CD4-positive, alpha-beta T cell treated with Interferon alpha-2 for 1 hour (primary cell): ENCODE measurements at regions not wholly inside any gene's neighbourhood (a gene's known extent, or its start where the extent isn't known, plus 50 kb on each side); places are given as distances from the start of the nearest gene placed in this dataset.

Experiments
- DNase-seq, 2 donors: peaks; one replicate each; pipeline ENCODE4 v3.0.0-alpha.2; 2020 to 2022

DNA sequence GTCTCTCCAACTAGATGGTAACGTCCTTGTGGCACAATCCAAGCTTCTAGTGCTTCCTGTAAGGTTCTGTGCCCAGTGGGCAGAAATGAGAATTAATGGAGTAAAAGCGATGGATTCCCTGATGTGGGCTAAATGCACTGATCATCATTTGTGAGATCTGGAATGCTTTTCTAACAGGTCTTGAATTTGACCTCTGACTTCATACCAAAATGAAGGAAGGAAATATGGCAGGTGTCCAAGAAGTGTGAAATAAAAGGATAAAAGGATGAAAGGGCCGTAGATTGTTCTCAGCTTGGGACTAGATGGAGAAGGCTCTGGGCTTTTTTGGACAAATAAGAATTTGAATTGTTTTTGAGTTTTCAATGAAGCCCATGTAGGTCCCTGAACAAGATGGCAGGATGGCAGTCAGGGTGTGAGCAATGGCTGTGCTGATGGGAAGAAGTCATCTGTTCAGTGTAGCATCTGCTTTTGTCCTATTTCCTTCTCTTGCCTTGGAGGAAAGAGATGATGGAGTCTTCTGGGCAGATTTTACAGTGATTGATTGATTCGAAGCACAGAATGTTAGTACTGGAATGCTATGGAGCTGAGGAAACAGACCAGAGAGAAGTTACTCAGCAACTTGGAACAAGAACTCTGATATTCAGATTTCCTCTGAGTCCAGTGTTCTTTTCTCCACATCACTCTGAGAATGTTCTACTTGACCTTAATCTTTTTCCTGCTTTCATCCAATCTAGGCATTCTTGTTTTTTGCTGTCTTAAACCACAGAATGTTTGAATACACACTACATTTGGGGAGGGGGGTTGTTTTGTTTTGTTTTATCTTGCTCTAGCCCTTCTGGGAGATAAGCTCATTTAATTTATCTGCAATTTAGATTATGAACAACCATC, 286.0 kb downstream of the HLX start:
- no peak for DNase-seq

DNA sequence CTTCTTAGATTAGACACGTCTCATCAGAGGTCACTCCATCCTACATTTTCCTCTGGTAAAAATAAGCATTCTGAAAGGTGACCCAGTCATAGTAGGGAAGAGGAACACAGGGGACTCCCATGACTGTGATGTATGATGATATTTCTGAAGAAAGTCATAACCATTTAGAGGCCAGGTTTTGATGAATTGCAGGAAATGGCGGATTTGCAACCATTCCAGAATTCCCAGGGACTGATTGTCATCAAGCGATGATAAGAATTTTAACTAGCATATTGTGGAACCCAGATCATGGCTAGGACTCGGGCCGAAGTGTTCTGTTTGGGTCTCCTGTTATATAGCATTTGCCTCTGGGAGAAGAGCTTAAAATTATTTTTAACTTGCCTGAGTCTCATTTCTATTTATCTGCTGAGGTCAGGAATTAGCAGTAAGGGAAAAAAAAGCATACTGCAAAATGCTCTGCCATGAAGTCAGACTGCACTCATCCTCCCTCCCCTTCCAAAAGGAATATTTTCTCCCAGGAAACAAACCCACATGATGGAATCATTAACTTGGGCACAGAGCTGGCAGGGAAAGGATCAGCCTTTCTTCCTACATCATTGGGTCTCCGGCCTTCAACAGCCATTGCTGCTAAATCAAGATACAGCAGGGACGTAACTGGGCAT, 286.7 kb downstream of the HLX start:
- DNase-seq: no peak

DNA sequence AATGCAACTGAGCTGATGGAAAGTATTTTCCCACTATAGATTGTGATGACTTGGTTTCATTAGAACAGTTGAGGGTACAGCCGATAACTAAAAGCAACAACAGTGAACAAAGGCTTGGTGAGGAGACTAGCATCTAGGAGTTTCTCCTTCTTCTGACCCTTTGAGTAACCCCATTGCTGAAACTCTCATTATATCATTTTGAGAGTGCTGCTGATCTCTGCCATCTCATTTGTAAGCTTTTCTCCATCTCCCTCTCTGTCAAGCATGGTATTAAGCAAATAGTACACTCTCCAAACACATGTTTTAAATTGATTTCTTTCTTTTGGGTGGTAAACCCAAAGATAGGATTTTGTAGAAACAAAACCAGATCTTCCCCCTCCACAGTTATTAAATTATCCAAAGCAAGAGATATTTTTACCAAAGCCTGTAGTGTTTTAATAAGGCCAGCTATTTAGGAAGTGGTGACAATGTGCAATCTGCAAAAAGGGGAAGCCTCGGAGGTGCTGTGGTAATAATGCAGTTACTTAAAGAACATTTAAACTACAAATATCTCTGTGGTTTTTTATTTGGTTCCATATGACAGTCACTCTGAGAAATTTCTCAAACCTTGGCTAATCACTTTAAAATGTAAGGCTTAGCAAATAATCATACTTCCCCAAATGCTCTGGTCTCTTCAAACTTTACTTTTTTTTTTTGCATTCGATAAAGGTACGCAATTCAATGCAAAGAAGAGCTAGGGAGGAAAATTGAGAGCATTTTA, 287.5 kb downstream of the HLX start:
- peak; percentile 8 to 46 for DNase-seq

DNA sequence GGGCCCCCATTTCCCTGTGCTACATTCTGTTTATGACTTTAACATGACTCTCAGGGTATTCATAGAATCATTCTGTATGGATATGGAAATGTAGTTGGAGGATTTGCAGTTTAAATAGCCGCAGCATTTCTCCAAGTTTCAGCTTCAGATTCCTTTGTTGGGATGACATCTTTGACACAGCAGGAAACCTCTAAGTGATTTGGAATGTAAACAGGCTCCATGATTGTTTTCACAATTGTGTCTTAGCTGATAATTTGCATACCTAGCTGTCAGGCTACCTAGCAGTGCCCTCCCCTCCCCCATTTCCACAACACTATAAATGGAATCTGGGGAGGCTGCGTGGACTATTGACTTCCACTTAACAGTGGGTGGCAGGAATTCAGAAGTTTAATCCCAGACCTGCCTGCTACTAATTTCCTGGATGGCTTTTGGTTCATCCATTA, 290.2 kb downstream of the HLX start:
- no peak for DNase-seq

DNA sequence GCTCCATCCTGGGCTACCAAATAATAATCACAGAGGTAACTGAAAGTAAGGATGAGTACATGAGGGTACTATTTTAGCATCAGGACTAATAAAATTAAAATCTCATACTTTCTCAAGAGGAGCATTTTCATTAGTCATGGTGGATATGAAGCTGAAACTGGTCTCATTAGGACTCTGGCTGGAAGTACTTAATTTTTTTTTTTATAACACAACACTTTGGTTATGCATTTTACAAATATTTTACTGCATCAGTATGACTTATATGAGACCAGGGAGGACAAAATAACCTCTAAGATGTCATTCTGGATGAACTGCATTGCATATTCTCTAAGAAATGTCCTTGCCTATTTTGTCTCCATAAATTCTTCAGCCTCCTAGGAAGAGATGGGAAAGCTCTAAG, 290.9 kb downstream of the HLX start:
- no peak for DNase-seq

DNA sequence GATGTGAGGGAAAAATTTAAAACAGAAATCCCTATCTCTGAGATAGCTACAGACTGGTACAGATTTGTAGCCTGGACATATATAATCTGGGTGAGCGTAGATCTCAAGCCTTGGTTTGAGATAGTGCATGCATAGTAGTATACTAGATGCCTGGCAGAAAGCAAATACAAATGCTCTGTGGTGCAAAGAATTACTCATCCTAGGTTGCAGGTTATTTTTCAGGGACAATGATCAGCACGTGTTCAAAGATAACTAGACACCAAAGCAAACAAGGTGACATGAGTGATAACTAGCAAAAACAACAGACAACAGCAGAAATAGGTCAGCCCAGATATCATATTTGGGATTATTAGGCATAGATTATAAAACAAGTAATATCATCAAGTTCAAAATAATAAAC, 292.5 kb downstream of the HLX start:
- no peak for DNase-seq

DNA sequence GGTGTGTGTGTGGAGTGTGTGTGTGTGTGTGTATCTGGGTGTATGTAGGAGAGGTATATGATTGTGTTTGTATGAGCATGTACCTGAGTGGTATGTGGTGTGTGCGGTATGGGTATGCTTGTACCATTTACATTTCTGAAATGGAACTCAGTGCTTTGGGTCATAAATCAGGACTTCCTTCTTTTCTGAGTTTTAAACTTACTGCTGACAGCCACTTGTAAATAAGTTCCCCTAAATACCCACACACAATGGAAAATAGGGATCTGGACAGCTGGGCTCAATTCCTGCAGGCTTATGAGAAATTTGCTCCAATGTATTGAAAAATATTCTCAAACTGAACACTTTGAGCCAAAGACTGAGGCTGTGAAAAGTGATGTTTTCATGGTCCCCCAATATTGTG, 293.6 kb downstream of the HLX start:
- DNase-seq: no peak

DNA sequence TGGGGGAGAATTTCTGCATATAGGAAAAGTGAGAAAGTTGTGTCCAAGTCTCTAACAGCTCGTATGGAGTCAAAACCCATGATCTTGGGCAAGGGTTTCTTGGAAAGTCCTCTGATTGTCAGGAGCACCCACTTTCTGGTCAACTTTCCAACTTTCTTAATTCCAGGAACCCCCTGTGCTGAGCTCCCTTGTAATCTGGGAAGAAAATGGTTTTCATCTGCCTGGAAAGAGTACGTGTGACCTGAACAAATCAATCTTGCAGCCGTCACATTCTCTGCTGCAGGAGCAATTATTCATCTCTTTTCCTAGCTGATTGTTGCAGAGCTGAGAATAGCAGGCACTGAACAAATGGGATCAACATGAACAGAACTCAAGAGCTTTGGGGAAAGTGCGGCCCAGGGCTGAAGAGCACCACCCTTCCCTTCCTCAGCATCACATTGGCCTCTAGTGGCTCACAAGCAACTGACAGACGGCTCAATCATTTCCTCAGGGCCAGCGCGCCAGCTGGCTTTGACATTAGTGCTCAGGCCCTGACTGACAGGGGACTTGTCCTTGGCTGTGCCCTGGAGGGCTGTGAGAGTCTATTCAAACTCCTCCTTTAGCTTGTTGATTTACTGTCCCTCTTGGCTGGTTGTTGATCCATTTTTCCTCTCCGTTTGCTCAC, 295.2 kb downstream of the HLX start:
- peak in 1 of 2 donors; percentile 15 for DNase-seq

DNA sequence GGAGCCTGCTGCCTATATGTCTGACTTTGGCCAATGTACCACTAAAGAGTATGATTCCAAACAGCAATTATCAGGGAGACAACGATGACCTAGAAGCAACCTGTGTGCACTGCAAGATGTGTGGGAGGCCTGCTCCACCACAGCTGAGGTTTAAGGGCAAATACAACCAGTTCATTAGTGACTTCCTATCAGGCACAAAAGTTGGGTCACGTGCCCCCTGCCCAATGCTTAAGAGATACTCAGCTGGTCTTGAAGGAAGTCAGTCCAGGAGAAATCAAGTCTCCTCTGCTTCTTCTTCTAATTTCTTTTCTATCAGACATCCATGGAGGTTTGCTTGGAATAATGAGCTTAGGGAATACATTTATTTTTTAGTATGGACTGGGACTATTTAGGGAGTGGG, 296.0 kb downstream of the HLX start:
- no peak for DNase-seq

DNA sequence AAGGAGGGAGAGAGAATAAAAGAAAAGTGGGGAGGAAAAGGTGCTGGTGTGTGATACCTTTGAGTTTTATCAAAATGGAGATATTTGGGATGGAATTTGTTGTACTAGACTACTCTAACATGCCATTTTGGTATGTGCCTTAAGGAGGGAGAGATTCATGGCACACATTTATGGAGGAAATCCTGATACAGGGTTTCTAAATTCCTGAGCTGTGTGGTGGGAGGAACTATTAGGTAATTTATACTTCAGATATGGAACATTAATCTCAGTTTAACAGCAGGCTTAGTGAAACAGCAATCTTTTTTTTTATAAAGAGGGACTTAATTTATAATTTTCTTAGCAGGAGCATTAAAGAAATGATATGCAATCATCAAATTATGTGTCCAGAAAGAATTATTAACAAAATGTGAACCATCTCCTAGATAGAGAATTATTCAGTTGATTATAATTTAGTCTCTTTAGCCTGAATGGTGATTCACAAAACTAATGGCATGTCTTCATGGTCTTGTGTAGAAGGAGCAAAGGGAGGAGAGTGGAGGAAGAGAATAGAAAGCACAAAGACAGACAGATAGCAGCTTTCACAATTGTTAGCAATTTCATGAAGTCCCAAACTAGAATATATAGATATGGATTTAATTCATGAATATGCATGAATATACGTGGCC, 301.6 kb downstream of the HLX start:
- DNase-seq: no peak

DNA sequence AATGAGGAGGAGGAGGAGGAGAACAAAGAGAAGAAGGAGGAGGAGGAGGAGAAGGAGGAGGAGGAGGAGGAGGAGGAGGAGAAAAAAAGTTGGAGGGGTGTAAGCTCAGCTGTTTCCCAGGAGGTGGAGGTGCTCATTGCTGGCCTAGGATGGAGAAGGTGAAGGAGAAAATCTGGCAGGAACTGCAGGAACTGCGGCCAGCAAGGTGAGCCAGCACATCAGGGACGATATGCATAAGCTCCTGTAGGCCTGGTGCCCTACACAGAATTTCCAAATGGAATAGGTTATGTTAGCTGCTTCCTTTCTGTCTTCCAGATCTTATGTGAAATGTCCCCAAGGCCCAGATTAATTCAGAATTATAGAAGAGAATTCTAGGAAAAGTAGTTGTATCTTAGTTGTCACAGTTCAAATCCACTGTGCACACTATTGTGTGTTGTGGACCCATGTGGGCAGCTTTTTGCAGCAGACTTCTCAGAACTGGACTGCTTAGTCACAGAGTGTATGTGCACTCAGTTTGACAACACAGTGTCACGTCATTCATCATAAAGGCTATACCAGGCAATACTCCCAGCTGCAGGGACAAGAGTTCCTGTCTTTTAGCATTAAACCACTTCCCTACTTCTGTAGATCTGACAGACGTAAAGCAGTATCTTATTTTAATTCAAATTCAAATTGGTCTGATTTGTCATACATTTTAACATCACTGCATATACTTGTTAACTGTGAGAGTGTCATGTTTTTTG, 303.7 kb downstream of the HLX start:
- DNase-seq: peak in 1 of 2 donors; percentile 59

DNA sequence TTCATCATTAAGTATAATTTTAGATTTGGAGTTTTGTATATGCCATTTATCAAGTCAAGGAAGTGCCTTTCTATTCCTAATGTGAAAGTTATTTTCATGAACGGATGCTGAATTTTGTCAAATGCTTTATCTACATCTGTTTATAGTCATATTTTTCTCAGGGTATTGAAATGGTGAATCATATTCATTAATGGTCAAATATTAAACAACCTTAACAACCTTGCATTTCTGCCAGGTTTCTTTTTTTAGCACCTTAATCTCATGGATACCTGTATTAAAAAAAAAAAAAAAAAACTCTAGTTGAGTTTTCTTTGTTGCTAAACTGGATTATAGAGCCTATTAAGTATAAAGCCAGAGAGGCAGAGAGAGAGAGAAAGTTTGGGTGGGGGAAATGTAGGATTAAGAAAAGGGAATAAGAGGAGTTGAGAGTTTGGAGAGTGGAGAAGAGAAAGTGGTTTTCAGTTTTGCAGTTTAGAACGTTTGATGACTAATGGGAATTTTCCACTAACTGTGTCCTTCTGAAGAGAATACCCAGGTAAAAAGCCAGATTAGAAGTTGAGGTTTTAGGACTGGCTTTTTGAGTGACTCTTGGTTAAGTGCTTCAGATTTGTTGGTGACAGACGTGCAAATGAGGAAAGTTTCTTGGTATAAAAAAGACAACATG, 305.0 kb downstream of the HLX start:
- no peak for DNase-seq

DNA sequence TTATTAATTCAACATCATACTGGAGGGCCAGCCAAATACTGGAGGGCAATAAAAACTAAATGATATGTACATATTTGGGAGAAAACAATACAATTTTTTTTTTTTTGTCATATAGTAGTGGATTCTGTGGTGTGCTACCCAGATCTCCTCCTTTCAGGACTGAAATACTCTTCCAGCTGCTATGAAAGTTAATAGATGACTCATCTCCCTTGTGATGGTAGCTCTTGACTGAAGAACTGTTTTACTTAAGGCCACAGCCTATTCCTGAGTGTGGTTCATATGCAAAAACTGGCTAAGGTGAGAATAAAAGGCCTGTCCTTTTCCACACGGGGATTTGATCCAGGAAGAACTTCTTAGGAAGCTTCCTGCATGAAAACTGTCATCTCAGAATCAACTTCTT, 307.9 kb downstream of the HLX start:
- no peak for DNase-seq

DNA sequence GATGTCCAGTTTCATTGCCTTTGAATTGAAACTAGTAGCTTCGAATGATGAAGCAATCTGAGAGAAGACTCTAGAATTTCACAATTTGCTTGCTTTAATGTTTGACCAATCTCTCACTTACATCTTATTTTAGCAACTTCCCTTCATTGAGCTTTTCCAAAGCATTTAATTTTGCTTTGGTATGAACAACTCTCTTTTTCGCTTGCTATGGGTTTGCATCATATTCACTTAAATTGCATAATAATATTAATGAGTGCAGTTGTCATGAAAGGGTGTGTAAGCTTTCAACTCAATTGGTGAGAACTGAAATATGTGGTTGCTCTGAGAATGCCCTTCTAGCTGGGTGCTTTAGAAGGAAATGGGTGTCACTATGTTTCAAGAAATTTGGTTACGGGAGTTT, 309.2 kb downstream of the HLX start:
- no peak for DNase-seq

DNA sequence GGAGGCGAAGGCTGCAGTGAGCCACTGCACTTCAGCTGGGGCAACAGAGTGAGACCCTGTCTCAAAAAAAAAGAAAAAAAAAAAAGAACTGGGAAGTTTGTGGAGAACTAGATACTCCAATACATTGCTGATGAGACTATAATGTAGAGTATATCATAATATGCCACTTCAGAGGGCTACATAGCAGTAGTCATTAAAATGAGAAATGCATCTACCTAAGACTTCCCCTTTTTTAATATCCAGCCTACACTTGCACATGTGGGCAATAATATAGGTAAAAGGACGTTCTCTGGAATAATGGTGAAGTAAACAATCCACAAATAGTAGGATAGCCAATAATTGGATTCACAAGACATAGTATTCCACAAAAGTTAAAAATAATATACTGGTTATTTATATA, 311.0 kb downstream of the HLX start:
- DNase-seq: no peak

DNA sequence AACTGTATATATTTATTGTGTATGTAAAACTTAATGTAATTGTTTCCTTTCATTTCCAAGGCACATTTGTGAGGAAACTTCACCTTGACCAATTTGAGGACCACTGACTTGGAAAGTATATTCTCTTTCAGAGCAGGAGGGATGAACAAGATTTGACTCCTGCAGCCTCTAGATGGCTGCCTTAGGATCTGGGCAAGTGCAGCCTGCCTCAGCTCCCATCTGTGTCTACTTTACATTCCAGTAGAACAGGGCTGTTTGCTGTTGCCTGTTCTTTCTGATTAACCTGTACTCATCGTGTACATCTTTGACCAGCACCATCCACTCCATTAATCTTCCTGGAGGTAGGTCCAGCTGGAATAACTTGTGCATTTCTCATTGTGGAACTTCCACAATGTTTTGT, 312.8 kb downstream of the HLX start:
- no peak for DNase-seq

DNA sequence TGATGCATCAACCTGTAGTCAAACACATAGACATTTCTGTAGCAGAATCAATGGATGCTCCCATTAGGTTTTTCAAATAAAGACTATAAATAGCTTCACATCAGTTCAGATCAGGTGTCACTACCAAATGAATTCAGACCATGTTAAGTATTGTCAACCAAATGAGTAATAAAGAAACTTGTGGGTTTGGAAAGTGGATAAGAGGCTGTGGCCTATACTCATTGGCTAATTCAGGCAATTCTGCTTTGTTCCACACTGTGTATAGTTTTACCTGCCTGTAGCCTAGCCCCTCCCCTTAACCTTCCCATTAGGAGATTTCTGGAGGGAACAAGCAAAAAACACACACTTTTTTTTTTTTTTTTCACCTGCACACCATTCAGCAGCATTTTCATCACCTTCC, 321.2 kb downstream of the HLX start:
- DNase-seq: no peak

DNA sequence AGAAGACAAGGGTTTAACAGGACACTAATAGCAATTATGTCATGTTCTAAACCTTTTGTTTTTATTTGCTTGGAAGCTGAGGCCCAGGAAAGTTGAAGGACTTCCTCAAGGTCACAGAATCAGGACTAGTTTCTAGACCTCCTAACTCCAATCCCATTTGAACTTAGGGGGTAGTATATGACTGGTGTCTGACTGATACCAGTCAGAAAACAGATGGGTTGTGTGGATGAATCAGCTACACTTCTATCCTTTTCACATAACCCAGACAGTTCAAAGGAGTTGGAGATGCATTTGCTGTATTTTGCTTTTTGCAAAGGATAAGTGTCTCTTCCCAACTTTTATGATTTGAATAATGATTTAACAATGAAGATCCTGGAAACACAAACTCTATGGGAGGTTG, 322.5 kb downstream of the HLX start:
- no peak for DNase-seq

DNA sequence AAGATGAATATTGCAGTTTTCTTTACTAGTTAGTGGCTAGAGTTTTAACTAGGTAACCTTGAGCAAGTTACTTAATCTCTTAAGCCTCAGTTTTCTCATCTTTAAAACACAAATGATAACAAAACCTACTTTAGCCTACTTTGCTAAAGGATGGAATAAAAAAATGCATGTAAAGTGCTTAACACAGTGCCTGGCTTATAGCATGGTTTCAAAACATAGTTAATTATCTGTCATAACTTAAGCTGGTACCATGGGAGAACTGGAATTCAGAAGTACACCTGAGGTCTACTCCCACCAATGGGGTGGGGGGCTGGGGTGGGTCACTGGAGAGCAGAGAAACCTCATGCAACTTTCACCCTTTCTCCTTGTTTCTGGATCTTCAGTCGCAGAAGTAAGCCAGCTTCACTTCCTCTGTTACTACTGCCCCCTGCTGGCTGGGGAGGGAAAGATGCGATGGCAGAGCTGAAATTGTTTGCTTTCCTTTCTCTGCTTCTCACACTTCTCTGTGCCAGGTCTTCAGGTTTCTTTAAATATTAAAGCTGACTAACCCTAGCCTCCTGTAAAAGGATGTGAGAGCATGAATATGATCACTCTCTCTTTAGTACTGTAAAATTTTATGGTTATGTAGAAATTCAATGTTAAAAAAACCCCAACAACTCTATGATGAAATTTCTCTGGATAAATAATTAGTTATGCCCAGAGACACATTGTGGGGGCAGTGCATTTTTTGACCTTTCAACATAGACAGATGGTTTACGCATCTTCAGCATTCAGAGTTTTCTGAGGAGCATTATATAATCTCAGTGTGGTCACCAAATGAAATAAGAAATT, 324.2 kb downstream of the HLX start:
- peak; percentile 51 to 64 for DNase-seq
